Epidermal melanocyte (primary cell): ENCODE measurements at regions not wholly inside any gene's neighbourhood (a gene's known extent, or its start where the extent isn't known, plus 50 kb on each side); places are given as distances from the start of the nearest gene placed in this dataset.

Experiments used
- DNase-seq: peaks from one replicate; pipeline ENCODE4 v3.0.0; 2011; ENCODE audit warnings: low spot score; ENCODE audit not compliant: insufficient read length

DNA sequence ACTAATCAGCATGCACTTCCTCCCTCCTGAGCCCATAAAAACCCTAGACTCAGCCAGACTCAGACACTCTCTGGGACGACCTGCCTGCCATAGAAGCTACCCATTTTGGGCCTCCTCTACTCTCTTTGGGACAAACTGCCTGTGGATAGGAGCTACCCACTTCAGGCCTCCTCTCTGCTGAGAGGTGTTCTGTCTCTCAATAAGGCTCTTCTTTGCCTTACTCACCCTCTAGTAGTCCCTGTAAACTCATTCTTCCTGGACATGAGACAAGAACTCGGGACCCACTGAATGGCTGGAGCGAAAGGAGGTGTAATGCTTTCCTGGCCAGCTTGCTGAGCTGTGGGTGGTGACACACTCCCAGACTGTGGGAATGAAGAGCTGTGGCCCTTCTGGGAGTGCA is 424.8 kb upstream of the FZD8 start:
- DNase-seq, result no peak

- DNase-seq, result no peak
These were observed 424.0 kb upstream of the FZD8 start for GRCh38 chr10:36066102-36066501.

DNA sequence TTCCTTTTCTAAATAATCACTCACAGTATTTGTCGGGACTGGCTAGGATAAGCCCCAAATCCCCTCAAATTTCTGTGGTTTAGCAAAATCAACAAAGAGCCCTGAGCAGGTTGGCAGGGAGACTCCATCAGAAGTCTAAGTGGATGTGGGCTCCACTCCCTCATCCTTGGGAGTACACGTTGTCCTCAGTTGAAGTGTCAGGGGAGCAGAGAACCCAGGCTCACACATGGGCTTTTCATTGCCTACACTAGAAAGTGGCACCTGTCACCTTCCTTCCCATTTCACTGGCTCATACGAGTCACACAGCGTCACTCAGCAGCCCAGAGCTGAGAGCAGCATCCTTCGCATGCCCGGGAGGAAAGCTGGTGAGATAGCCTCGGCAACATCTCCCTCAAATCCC is 421.3 kb upstream of the FZD8 start:
- no peak for DNase-seq

DNA sequence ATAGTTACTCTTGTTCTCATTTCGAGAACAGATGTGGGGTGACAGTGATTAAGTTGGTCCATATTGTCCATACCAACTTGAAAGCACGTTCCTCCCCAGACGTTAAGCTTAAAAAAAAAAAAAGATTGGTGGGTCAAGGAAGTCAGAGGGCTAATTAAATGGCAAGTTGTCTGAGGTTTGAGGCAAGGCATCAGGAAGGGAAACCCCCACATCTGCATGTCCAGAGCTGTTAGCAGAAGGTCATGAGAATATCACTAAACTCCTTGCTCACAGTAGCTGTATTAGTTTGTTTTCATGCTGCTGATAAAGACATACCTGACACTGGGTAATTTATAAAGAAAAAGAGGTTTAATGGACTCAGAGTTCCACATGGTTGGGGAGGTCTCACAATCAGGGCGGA is 415.6 kb upstream of the FZD8 start:
- DNase-seq, result no peak

GRCh38 chr10:36057180-36057579 is 415.1 kb upstream of the FZD8 start:
- no peak for DNase-seq

GRCh38 chr10:36053775-36054174 is 411.7 kb upstream of the FZD8 start:
- DNase-seq, result no peak

GRCh38 chr10:36053271-36053670 is 411.2 kb upstream of the FZD8 start:
- no peak for DNase-seq

- DNase-seq, result no peak
These were observed 409.4 kb upstream of the FZD8 start for GRCh38 chr10:36051500-36051991.

GRCh38 chr10:36050763-36051499 is 408.8 kb upstream of the FZD8 start:
- no peak for DNase-seq

GRCh38 chr10:36048780-36049179 is 406.7 kb upstream of the FZD8 start:
- DNase-seq, result no peak

DNA sequence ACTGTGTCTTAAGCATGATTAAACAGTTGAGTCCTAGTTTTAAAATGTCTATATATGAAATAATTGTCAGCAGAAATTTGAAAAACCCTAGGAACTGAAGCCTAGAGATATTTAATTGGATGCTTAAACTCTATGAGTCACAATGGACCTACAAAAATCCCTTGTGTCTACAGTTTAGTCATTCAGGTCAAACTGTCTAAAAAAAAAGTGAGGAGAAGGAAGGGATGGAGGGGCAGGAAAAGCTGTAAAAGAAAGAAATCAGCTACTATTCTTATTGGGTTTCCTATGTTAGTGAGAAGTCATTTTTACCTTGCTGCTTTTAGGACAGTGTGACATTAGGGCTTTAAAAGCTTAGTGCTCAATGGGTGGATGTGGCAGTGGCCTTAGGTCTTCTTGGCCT is 406.1 kb upstream of the FZD8 start:
- DNase-seq, result no peak

GRCh38 chr10:36042135-36042534 is 400.0 kb upstream of the FZD8 start:
- DNase-seq, result no peak

DNA sequence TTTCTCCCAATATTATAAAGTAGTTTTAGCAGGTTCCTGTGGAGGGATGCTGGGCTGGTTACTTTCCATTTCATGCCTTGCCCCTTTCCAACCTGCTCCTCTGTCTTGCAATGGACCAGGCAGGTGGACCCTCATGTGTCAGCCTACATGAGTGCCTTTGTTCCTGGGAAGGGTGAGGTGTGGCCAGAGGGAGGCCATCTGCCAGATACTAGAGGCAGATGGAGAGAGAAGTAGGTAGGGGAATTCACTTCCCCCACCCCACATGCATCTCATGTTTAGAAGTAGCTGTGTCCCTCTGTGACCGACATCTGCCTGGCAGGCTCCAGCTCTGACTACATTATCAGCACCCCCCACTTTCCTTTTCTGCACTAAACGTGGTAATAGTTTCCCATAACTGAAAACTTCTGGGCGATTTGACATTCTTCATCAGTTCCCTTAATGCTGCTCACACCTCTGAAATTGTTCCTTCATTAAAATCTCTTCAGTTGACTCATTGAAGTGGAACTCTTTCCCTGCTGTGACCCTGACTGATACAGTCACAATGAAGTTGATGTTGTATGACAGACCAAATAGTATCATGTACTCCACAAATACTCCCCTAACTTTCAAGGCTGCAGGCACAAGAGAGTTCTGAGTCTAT is 396.3 kb upstream of the FZD8 start:
- DNase-seq, result no peak

DNA sequence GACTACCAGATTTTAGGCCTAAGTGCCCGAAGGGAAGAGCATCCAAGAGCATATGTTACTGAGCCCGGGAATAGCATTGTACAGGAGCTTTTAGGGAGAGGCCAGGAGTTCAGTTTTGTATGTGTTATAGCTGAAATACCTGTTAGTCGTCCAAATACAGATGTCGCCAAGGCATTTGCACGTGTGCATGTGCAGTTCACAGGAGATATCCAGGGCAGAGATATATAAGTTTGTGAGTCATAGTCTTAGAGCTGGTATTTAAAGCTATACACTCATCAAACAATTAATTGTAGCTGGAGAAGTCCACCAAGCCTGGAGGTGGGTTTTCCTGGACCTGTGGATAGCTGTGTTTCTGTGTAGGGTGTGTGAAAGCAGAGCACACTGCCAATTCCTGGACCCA is 394.0 kb upstream of the FZD8 start:
- DNase-seq, result no peak

GRCh38 chr10:36033808-36034207 is 391.7 kb upstream of the FZD8 start:
- no peak for DNase-seq

DNA sequence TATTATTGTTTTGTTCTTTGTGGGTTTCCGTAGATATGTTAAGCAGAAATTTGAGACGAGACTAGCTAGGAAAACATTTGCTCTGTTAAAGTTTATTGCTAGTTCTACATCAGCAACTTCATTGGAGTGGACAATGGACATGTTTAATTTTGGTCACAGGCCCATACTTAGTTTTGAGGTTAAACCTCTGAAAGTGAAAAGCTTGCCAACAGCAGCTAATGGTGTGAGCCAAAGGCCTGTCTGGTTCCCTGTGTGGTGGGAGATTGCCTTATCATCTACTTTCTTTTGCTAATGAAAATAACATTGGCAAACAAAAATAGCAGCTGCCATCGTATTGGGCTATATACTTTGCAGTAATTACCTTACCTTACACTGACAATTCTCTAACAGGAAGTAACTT is 388.4 kb upstream of the FZD8 start:
- no peak for DNase-seq

DNA sequence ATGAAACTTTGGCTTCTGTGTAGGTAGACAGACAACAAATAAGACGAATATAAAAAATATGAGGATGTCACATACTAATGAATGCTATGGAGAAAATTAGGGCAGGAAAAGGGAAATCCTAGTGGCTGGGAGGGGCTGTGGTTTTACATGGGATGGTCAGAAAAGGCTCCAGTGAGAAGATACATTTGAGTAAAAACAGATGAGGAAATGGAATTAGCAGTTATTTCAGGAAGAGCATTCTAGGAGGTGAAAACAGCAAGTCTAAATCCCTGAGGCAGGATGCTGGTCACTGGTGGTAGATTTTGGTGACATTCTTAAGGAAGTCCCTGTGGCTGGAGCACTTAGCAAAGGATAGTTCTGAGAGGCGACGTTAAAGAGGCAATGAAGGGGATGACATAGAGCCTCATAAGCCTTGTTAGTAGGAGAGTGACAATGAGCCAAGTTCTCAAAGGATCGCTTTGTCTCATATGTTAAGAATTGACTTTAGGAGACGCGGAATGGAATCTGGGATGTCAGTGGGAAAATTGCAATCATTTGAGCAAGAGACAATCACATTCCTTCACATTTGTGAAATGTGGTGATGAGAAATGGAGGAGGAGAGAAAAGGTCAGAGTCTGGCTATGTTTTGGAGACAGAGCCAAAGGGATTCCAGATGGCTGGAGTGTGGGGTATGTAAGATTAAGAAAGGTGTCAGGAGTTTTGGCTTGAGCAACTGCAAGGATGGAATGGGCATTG is 384.7 kb upstream of the FZD8 start:
- DNase-seq, result no peak

- DNase-seq, result no peak
These were observed 384.0 kb upstream of the FZD8 start for GRCh38 chr10:36026081-36026480.

DNA sequence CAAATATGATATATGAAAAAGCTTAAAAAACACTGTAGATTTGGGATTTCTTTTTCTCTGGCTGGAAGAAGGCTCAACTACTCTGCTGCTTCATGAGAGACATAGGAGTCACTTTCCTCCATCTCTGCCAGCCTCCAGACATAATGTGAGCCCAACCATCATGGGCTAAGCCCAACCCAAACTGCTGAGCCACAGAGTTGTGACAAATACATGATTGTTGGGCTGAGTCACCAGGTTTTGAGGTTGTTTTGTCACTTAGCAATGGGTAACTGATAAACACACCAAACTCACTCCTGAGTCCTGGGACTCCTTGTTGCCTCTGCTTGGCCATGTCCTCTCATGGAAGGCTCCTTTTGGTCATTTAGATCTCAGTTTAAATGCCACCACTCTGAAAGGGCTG is 381.8 kb upstream of the FZD8 start:
- no peak for DNase-seq

- DNase-seq, result no peak
These were observed 379.0 kb upstream of the FZD8 start for GRCh38 chr10:36021096-36021495.

DNA sequence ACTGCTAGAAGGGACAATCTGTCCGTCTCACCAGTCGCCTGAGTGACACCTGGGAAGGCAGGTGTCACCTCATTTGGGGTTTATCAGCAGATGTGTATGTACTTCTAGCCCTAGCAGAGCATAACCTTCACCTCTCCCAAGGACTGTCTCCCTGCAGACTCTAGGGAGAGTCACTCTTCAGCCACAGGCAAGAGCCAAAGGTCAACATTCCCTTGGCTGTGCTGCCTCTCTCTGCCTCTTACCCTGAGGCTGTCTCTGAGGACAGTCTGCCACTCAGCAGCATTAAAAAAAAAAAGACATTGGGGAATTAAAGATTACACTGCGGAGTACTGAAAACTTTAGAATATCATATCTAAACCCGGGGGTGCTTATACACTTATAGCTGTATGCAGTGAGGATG is 377.7 kb upstream of the FZD8 start:
- DNase-seq, result no peak

DNA sequence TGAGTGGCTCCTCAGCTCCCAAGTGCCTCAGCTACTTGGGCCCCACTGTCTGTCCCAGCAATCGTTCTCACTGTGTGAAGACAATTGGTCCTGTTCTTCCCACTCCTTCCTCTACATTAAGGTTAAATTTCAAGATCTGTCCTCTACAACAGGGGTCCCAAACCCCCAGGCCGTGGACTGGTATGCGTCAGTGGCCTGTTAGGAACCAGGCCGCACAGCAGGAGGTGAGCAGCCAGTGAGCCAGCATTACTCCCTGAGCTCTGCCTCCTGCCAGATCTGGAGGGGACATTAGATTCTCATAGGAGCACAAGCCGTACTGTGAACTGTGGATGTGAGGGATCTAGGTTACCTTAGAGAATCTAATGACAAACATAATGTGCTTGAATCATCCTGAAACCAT is 376.9 kb upstream of the FZD8 start:
- DNase-seq, result no peak

DNA sequence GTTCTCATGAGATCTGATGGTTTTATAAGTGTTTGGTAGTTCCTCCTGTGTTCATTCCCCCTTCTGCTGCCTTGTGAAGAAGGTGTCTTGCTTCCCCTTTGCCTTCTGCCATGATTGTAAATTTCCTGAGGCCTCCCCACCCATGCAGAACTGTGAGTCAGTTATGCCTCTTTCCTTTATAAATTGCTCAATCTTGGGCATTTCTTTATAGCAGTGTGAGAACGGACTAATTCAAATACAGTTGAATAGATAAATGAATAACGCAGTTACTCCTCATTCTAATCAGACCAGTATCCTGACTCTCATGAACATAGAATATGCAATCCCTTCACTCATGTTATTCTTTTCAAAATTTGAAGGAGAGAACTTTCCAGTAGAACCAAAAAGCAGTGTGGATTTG is 375.0 kb upstream of the FZD8 start:
- DNase-seq, result no peak
